SK-N-SH (cell line): ENCODE measurements at regions not wholly inside any gene's neighbourhood (a gene's known extent, or its start where the extent isn't known, plus 50 kb on each side); places are given as distances from the start of the nearest gene placed in this dataset.

Experiments
- CTCF ChIA-PET: fragments of 300-600, 350-600 bp; formaldehyde crosslinking; extraction: SDS; loops from one replicate; lab custom pipeline; 2021; lab: Yijun Ruan, JAX
- POLR2A ChIA-PET: fragments of 350-600 bp; sonication (Branson Sonifier 250); formaldehyde crosslinking; extraction: SDS; loops from one replicate; lab custom pipeline; 2020; ENCODE audit warnings: antibody characterized with exemption, inconsistent platforms; lab: Yijun Ruan, JAX
- DNase-seq: peaks from one replicate; pipeline ENCODE4 v3.0.0; 2012
- H2AFZ ChIP-seq: fragments of 200-600 bp; sonication (generic); 2 replicates; pipeline ENCODE4 v1.8.1; 2016; ENCODE audit warnings: antibody characterized with exemption, mild to moderate bottlenecking, low read depth
- H3F3A ChIP-seq: fragments of 200-600 bp; sonication (generic); replicated peaks from 2 replicates; pipeline ENCODE3; 2016; ENCODE audit warnings: antibody characterized with exemption, mild to moderate bottlenecking; ENCODE audit not compliant: insufficient read depth
- H3K27ac ChIP-seq, 2 experiments: fragments of 200-500 bp in 1 of 2; fragments of 200-600 bp in 1 of 2; sonication (Bioruptor generic) in 1 of 2; sonication (generic), shearing (Covaris generic) in 1 of 2; 2 replicates each; pipeline versions ENCODE4 v1.5.1 to v1.6.1; 2014 to 2016; ENCODE audit warnings: low read depth in 2 of 2, inconsistent platforms in 1 of 2, low read length in 1 of 2, mild to moderate bottlenecking in 1 of 2, mixed read lengths in 1 of 2
- H3K27me3 ChIP-seq: fragments of 200-600 bp; sonication (generic), shearing (Covaris generic); 2 replicates; pipeline ENCODE4 v1.6.1; 2016; ENCODE audit warnings: mixed run types; ENCODE audit not compliant: insufficient read depth
- H3K36me3 ChIP-seq, 2 experiments: fragments of 200-500 bp in 1 of 2; fragments of 200-600 bp in 1 of 2; sonication (Bioruptor generic) in 1 of 2; sonication (generic) in 1 of 2; replicated peaks in 1 of 2; 2 replicates each; pipeline versions ENCODE3 to v1.5.1; 2014 to 2016; ENCODE audit warnings: low read length in 1 of 2, mild to moderate bottlenecking in 1 of 2; ENCODE audit not compliant: insufficient read depth in 2 of 2, control insufficient read depth in 1 of 2
- H3K4me1 ChIP-seq, 2 experiments: fragments of 200-500 bp in 1 of 2; fragments of 200-600 bp in 1 of 2; sonication (Bioruptor generic) in 1 of 2; sonication (generic), shearing (Covaris generic) in 1 of 2; 2 replicates each; pipeline versions ENCODE4 v1.5.1 to v1.6.1; 2014 to 2016; ENCODE audit warnings: low read depth in 1 of 2, low read length in 1 of 2, mixed run types in 1 of 2; ENCODE audit not compliant: insufficient read depth in 2 of 2, control insufficient read depth in 1 of 2
- H3K4me2 ChIP-seq: fragments of 200-600 bp; sonication (generic), shearing (Covaris generic); 2 replicates; pipeline ENCODE4 v1.6.1; 2017; ENCODE audit warnings: mixed run types
- H3K4me3 ChIP-seq, 2 experiments: fragments of 200-500 bp in 1 of 2; fragments of 200-600 bp in 1 of 2; sonication (Bioruptor generic) in 1 of 2; sonication (generic), shearing (Covaris generic) in 1 of 2; 2 replicates each; pipeline versions ENCODE4 v1.5.1 to v1.8.1; 2014 to 2016; ENCODE audit warnings: low read depth in 2 of 2, inconsistent platforms in 1 of 2, low read length in 1 of 2, mild to moderate bottlenecking in 1 of 2, mixed read lengths in 1 of 2, moderate library complexity in 1 of 2
- H3K79me2 ChIP-seq: fragments of 200-600 bp; sonication (generic); 2 replicates; pipeline ENCODE4 v1.8.1; 2017; ENCODE audit warnings: mild to moderate bottlenecking; ENCODE audit not compliant: insufficient read depth
- H3K9ac ChIP-seq: fragments of 200-600 bp; sonication (generic); 2 replicates; pipeline ENCODE4 v1.6.1; 2017; ENCODE audit warnings: mixed run types
- H3K9me2 ChIP-seq: fragments of 200-600 bp; sonication (generic); 2 replicates; pipeline ENCODE4 v1.6.1; 2017; ENCODE audit warnings: mixed run types
- H3K9me3 ChIP-seq: fragments of 200-600 bp; sonication (generic); 2 replicates; pipeline ENCODE4 v1.6.1; 2017; ENCODE audit warnings: mixed run types, mild to moderate bottlenecking, moderate library complexity
- H4K20me1 ChIP-seq: fragments of 200-600 bp; sonication (generic); 2 replicates; pipeline ENCODE4 v1.6.1; 2017; ENCODE audit warnings: mild to moderate bottlenecking, mixed run types; ENCODE audit not compliant: insufficient read depth
- CHD2 ChIP-seq: fragments of 150-350 bp; IDR thresholded peaks from 2 replicates; pipeline ENCODE4 v1.6.1; 2018; ENCODE audit warnings: low read length; ENCODE audit not compliant: partially characterized antibody
- CTCF ChIP-seq: fragments of 200-600 bp; sonication (generic); IDR thresholded peaks from 2 replicates; pipeline ENCODE4 v1.6.1; 2017; ENCODE audit warnings: antibody characterized with exemption, mild to moderate bottlenecking, moderate library complexity
- EP300 ChIP-seq, 2 experiments: IDR thresholded peaks; 2 replicates each; pipeline versions ENCODE4 v1.4.0 to v1.6.1; 2012; ENCODE audit warnings: borderline replicate concordance in 1 of 2, low read depth in 1 of 2, low read length in 1 of 2
- FOSL2 ChIP-seq: IDR thresholded peaks from 2 replicates; pipeline ENCODE4 v1.4.0; 2012; ENCODE audit warnings: low read depth, mild to moderate bottlenecking, moderate library complexity, borderline replicate concordance
- FOXJ3 ChIP-seq: sonication (generic); formaldehyde crosslinking; IDR thresholded peaks from 2 replicates; pipeline ENCODE4 v1.5.1; 2020; ENCODE audit warnings: mild to moderate bottlenecking, missing genetic modification reagents
- GATA2 ChIP-seq: sonication (generic); formaldehyde crosslinking; IDR thresholded peaks from 2 replicates; pipeline ENCODE4 v1.5.0; 2020; ENCODE audit warnings: mild to moderate bottlenecking, missing genetic modification reagents
- JUND ChIP-seq: IDR thresholded peaks from 2 replicates; pipeline ENCODE4 v1.4.0; 2012
- NFIC ChIP-seq: IDR thresholded peaks from 2 replicates; pipeline ENCODE4 v1.4.0; 2012; ENCODE audit warnings: borderline replicate concordance
- NRF1 ChIP-seq: IDR thresholded peaks from 2 replicates; pipeline ENCODE4 v1.6.1; 2012; ENCODE audit warnings: low read depth, mild to moderate bottlenecking, low read length
- PBX3 ChIP-seq: IDR thresholded peaks from 2 replicates; pipeline ENCODE4; 2012
- REST ChIP-seq: IDR thresholded peaks from 2 replicates; pipeline ENCODE4 v1.6.1; 2012; ENCODE audit warnings: mild to moderate bottlenecking, low read depth, low read length, moderate library complexity
- RXRA ChIP-seq: IDR thresholded peaks from 2 replicates; pipeline ENCODE4 v1.4.0; 2012; ENCODE audit warnings: low read depth, mild to moderate bottlenecking, borderline replicate concordance
- SMC3 ChIP-seq: IDR thresholded peaks from 2 replicates; pipeline ENCODE4 v1.6.1; 2012; ENCODE audit warnings: low read depth, low read length, improper control_type of control experiment
- TAF1 ChIP-seq: IDR thresholded peaks from 2 replicates; pipeline ENCODE4 v1.6.1; 2012; ENCODE audit warnings: low read depth, mild to moderate bottlenecking, low read length, moderate library complexity, borderline replicate concordance
- TEAD4 ChIP-seq: IDR thresholded peaks from 2 replicates; pipeline ENCODE4 v1.4.0; 2012; ENCODE audit warnings: mild to moderate bottlenecking, borderline replicate concordance; ENCODE audit not compliant: insufficient read depth
- USF1 ChIP-seq: IDR thresholded peaks from 2 replicates; pipeline ENCODE4 v1.4.0; 2012; ENCODE audit warnings: low read depth, borderline replicate concordance
- USF2 ChIP-seq: fragments of 150-350 bp; IDR thresholded peaks from 2 replicates; pipeline ENCODE4 v1.6.1; 2017; ENCODE audit warnings: antibody characterized with exemption, low read length, low read depth, borderline replicate concordance
- YY1 ChIP-seq: IDR thresholded peaks from 2 replicates; pipeline ENCODE4 v1.4.0; 2012; ENCODE audit warnings: low read depth, mild to moderate bottlenecking
- ZBTB33 ChIP-seq: IDR thresholded peaks from 2 replicates; pipeline ENCODE4 v1.4.0; 2012; ENCODE audit warnings: low read depth, borderline replicate concordance
- WGBS: methylation state at CpG from one replicate; pipeline ENCODE4 v1.1.6; 2017; ENCODE audit warnings: low lambda C conversion rate; 5-methylcytosine and 5-hydroxymethylcytosine counted together

GRCh38 chr4:165625281-165625680 is 246.5 kb downstream of the CPE start:
- H3F3A ChIP-seq = no peaks in the 10 kb centered on the region
- CTCF ChIA-PET = interaction anchor here (1.3 kb wide), 1 partner anchor 16 kb away, joined by 3 read pairs; no protein-coding TSS in a partner anchor
- no peaks in the 10 kb centered on the region for H3K9me2 ChIP-seq
- no peak overlapping the region for H3K9ac ChIP-seq
- no peak overlapping the region for H3K4me2 ChIP-seq
- no peaks in the 10 kb centered on the region for H3K36me3 ChIP-seq
- no peaks in the 10 kb centered on the region for H3K79me2 ChIP-seq
- no peaks in the 10 kb centered on the region for H4K20me1 ChIP-seq
- H3K27me3 ChIP-seq = no peaks in the 10 kb centered on the region
- peak overlapping the region; percentile 26; the same call in 1 of the 2 replicates for H2AFZ ChIP-seq
- WGBS = 28% methylated on average over 2 of the region's 2 CpGs
- H3K4me1 ChIP-seq = peaks cover 0 to 6% of the 10 kb centered on the region in 2 experiments; a peak in 1 of 4 replicates
- no peak overlapping the region for H3K27ac ChIP-seq
- H3K4me3 ChIP-seq = no peak overlapping the region
- DNase-seq = no peak
- POLR2A ChIA-PET = no interaction called here
- TF ChIP-seq NFIC (no peak), YY1 (no peak), RXRA (no peak), USF1 (no peak), TEAD4 (no peak), FOXJ3 (CRISPR knock-in tag) (no peak), PBX3 (no peak), NRF1 (no peak), SMC3 (no peak), CTCF (no peak), USF2 (no peak), REST (no peak), EP300 (IDR thresholded peaks at IDR 0.05; ENCODE audit: borderline replicate concordance in 1 of 2, low read depth in 1 of 2, low read length in 1 of 2) (no peak), JUND (no peak), GATA2 (CRISPR knock-in tag) (no peak), TAF1 (no peak), CHD2 (no peak), ZBTB33 (no peak), FOSL2 (no peak)
- TF ChIP-seq, all 33 proteins: peak for 0
- H3K9me3 ChIP-seq = no peaks in the 10 kb centered on the region
